Lung (tissue), 11 donors: ENCODE measurements at regions not wholly inside any gene's neighbourhood (a gene's known extent, or its start where the extent isn't known, plus 50 kb on each side); places are given as distances from the start of the nearest gene placed in this dataset.
A peak's percentile ranks its signal among the peaks of the same experiment; 100 is the strongest.

Experiments
- ATAC-seq: fragments of 200-7000 bp; cut with Tn5 transposase; one replicate; pipeline ENCODE4 v1.9.1; 2020; ENCODE audit warnings: moderate number of reproducible peaks; ENCODE audit not compliant: insufficient read depth, low FRiP score
- DNase-seq, 3 donors: peaks; one replicate each; pipeline ENCODE4 v3.0.0-alpha.2; 2013 to 2017
- H3K27ac ChIP-seq, 2 donors: one replicate each; pipeline ENCODE4 v1.5.1; 2013; ENCODE audit warnings: mild to moderate bottlenecking in 2 of 2, moderate library complexity in 2 of 2, control low read depth in 1 of 2, inconsistent platforms in 1 of 2, low read depth in 1 of 2, low read length in 1 of 2
- H3K27me3 ChIP-seq, 3 donors: one replicate each; pipeline ENCODE4 v1.5.1; 2013; ENCODE audit warnings: low read length in 2 of 3; ENCODE audit not compliant: control insufficient read depth in 3 of 3, insufficient read depth in 3 of 3
- H3K36me3 ChIP-seq, 4 donors: one replicate each; pipeline ENCODE4 v1.5.1; 2013; ENCODE audit warnings: low read length in 4 of 4, mild to moderate bottlenecking in 1 of 4, moderate library complexity in 1 of 4; ENCODE audit not compliant: control insufficient read depth in 4 of 4, insufficient read depth in 4 of 4
- H3K4me1 ChIP-seq, 5 donors: one replicate each; pipeline ENCODE4 v1.5.1; 2013; ENCODE audit warnings: low read length in 5 of 5, mild to moderate bottlenecking in 2 of 5, moderate library complexity in 1 of 5; ENCODE audit not compliant: control insufficient read depth in 5 of 5, insufficient read depth in 5 of 5
- H3K4me3 ChIP-seq: one replicate; pipeline ENCODE4 v1.5.1; 2013; ENCODE audit warnings: mild to moderate bottlenecking, control low read depth, moderate library complexity
- H3K9ac ChIP-seq, 2 donors: one replicate each; pipeline ENCODE4 v1.5.1; 2013; ENCODE audit warnings: low read length in 2 of 2, control low read depth in 1 of 2; ENCODE audit not compliant: insufficient read depth in 1 of 2
- H3K9me3 ChIP-seq, 4 donors: one replicate each; pipeline ENCODE4 v1.5.1; 2013; ENCODE audit warnings: low read length in 3 of 4, mild to moderate bottlenecking in 1 of 4, moderate library complexity in 1 of 4; ENCODE audit not compliant: control insufficient read depth in 4 of 4, insufficient read depth in 3 of 4
- CTCF ChIP-seq: IDR thresholded peaks from 2 replicates; pipeline ENCODE4 v1.5.1; 2012; ENCODE audit warnings: mild to moderate bottlenecking; ENCODE audit errors: control extremely low read depth, extremely low read depth
- WGBS, 2 donors: extraction: QIAGEN DNeasy Blood & Tissue Kit; methylation state at CpG; one replicate each; pipeline ENCODE4 v1.1.7; 2013; 5-methylcytosine and 5-hydroxymethylcytosine counted together
- donor health status: control.
- donor health status: control.
- donor health status: Bipolar disorder and iron deficiency.
- donor health status: healthy.
- donor health status: DM: yes; HTN: yes; CAD: no.

GRCh38 chr9:3664044-3664443 is 138.2 kb upstream of the RFX3 start:
- no peak overlapping the region for H3K9ac ChIP-seq
- H3K9me3 ChIP-seq = peaks cover 0 to 2% (median 0%) of the 10 kb centered on the region in 4 donors
- H3K4me1 ChIP-seq = peaks cover 0 to 12% (median 9%) of the 10 kb centered on the region in 5 donors
- no peak for TF ChIP-seq CTCF
- no peak for ATAC-seq
- no peak overlapping the region for H3K27ac ChIP-seq
- no peaks in the 10 kb centered on the region for H3K27me3 ChIP-seq
- WGBS, 2 donors = 82 to 90% methylated on average over 1 of the region's 1 CpG
- peak in 2 of 3 donors; percentile 33 to 42 for DNase-seq
- H3K4me3 ChIP-seq = no peak overlapping the region
- no peaks in the 10 kb centered on the region for H3K36me3 ChIP-seq

GRCh38 chr9:3662671-3663070 is 136.9 kb upstream of the RFX3 start:
- Histone ChIP-seq H3K4me1 (peaks cover 0 to 12% (median 9%) of the 10 kb centered on the region in 5 donors), H3K36me3 (no peaks in the 10 kb centered on the region), H3K27ac (no peak overlapping the region), H3K9me3 (peaks cover 0 to 2% (median 0%) of the 10 kb centered on the region in 4 donors), H3K9ac (no peak overlapping the region), H3K4me3 (no peak overlapping the region), H3K27me3 (no peaks in the 10 kb centered on the region)
- 86 to 90% methylated on average over 4 of the region's 4 CpGs for WGBS, 2 donors
- no peak for TF ChIP-seq CTCF
- peak in 1 of 3 donors; percentile 8 for DNase-seq
- ATAC-seq = no peak

- H3K36me3 ChIP-seq = no peaks in the 10 kb centered on the region
- no peak for TF ChIP-seq CTCF
- no peak overlapping the region for H3K27ac ChIP-seq
- H3K4me3 ChIP-seq = no peak overlapping the region
- 74 to 96% methylated on average over 1 of the region's 1 CpG for WGBS, 2 donors
- H3K27me3 ChIP-seq = no peaks in the 10 kb centered on the region
- H3K4me1 ChIP-seq = peaks cover 0 to 12% (median 9%) of the 10 kb centered on the region in 5 donors
- ATAC-seq = no peak
- H3K9ac ChIP-seq = no peak overlapping the region
- peak in 2 of 3 donors; percentile 24 to 67 for DNase-seq
- H3K9me3 ChIP-seq = peaks cover 0 to 2% (median 0%) of the 10 kb centered on the region in 4 donors
These were observed 135.1 kb upstream of the RFX3 start for GRCh38 chr9:3660936-3661335.

- Histone ChIP-seq H3K27me3 (no peaks in the 10 kb centered on the region), H3K4me3 (no peak overlapping the region), H3K27ac (no peak overlapping the region), H3K4me1 (peaks cover 0 to 12% (median 9%) of the 10 kb centered on the region in 5 donors), H3K9ac (no peak overlapping the region), H3K36me3 (no peaks in the 10 kb centered on the region), H3K9me3 (peaks cover 0 to 2% (median 0%) of the 10 kb centered on the region in 4 donors)
- ATAC-seq (no peak), DNase-seq (no peak)
- WGBS, 2 donors = 82 to 89% methylated on average over 2 of the region's 2 CpGs
- TF ChIP-seq CTCF = no peak
These were observed 133.8 kb upstream of the RFX3 start for GRCh38 chr9:3659647-3660046.
